Lower leg skin (tissue), 3 donors: ENCODE measurements at regions not wholly inside any gene's neighbourhood (a gene's known extent, or its start where the extent isn't known, plus 50 kb on each side); places are given as distances from the start of the nearest gene placed in this dataset.

Experiments
- CTCF ChIP-seq, 3 donors: fragments of 450-650 bp; IDR thresholded peaks; one replicate each; pipeline ENCODE4 v1.5.1; 2016; ENCODE audit warnings: antibody characterized with exemption in 3 of 3, mild to moderate bottlenecking in 3 of 3, moderate library complexity in 2 of 3
- POLR2A ChIP-seq, 2 donors: fragments of 450-650 bp; IDR thresholded peaks; one replicate each; pipeline ENCODE4 v1.6.1; 2016 to 2017; ENCODE audit warnings: antibody characterized with exemption in 2 of 2, mild to moderate bottlenecking in 1 of 2, moderate library complexity in 1 of 2

GRCh38 chr4:12949719-12950490 lies 534.2 kb downstream of the RAB28 start:
- TF ChIP-seq CTCF (IDR thresholded peaks at IDR 0.05) (no peak), POLR2A (IDR thresholded peaks at IDR 0.05) (no peak)
